OCI-LY3 (cell line): ENCODE measurements at regions not wholly inside any gene's neighbourhood (a gene's known extent, or its start where the extent isn't known, plus 50 kb on each side); places are given as distances from the start of the nearest gene placed in this dataset.

Experiments
- EZH2phosphoT487 ChIP-seq: fragments of 200-600 bp; shearing (Covaris generic); IDR thresholded peaks from 2 replicates; pipeline ENCODE4 v1.6.1; 2018; ENCODE audit warnings: antibody characterized with exemption, mixed run types, low read depth
- TF ChIP-seq, protein P1 (sequence below): fragments of 200-600, 300-600 bp; sonication (generic); IDR thresholded peaks from 2 replicates; pipeline ENCODE4 v1.5.1; 2014; ENCODE audit warnings: antibody characterized with exemption, low read length, low read depth

DNA sequence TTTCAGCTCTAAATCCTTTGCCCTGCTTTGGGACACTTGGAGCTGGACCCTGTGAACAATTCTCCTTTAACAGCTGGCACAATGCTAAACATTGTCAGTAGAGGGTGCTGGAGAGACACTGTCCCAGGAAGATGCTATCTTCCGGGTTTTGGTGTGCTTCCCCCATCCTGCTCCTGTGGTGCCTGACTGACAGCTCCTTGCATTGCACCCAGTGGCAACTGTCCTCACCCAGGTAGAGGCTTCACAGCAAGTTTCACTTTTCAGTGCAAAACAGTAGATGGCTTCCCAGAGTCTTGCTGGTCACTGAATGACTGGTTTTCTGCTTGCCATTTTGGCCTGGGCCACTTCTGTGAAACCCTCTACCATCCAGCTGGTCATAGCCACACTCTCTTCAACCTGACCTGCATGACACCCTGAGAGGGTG is 77.3 kb downstream of the CDC14C start:
- TF ChIP-seq, protein P1, sequence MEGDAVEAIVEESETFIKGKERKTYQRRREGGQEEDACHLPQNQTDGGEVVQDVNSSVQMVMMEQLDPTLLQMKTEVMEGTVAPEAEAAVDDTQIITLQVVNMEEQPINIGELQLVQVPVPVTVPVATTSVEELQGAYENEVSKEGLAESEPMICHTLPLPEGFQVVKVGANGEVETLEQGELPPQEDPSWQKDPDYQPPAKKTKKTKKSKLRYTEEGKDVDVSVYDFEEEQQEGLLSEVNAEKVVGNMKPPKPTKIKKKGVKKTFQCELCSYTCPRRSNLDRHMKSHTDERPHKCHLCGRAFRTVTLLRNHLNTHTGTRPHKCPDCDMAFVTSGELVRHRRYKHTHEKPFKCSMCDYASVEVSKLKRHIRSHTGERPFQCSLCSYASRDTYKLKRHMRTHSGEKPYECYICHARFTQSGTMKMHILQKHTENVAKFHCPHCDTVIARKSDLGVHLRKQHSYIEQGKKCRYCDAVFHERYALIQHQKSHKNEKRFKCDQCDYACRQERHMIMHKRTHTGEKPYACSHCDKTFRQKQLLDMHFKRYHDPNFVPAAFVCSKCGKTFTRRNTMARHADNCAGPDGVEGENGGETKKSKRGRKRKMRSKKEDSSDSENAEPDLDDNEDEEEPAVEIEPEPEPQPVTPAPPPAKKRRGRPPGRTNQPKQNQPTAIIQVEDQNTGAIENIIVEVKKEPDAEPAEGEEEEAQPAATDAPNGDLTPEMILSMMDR = peak; percentile 86
- no peak for TF ChIP-seq EZH2phosphoT487
